Epithelial cell of proximal tubule (primary cell): ENCODE measurements at regions not wholly inside any gene's neighbourhood (a gene's known extent, or its start where the extent isn't known, plus 50 kb on each side); places are given as distances from the start of the nearest gene placed in this dataset.

Source experiments
- DNase-seq: peaks from one replicate; pipeline ENCODE4 v3.0.0-alpha.2; 2011; ENCODE audit warnings: low read depth
- H3K4me3 ChIP-seq: 2 replicates; pipeline ENCODE4 v1.5.1; 2011; ENCODE audit warnings: low read depth, mild to moderate bottlenecking, low read length
- TF ChIP-seq, protein P1 (sequence below): conservative IDR thresholded peaks from 2 replicates; pipeline ENCODE4 v1.5.1; 2012; ENCODE audit warnings: low read depth, mild to moderate bottlenecking, low read length

- no peak overlapping the region for H3K4me3 ChIP-seq
- TF ChIP-seq, protein P1, sequence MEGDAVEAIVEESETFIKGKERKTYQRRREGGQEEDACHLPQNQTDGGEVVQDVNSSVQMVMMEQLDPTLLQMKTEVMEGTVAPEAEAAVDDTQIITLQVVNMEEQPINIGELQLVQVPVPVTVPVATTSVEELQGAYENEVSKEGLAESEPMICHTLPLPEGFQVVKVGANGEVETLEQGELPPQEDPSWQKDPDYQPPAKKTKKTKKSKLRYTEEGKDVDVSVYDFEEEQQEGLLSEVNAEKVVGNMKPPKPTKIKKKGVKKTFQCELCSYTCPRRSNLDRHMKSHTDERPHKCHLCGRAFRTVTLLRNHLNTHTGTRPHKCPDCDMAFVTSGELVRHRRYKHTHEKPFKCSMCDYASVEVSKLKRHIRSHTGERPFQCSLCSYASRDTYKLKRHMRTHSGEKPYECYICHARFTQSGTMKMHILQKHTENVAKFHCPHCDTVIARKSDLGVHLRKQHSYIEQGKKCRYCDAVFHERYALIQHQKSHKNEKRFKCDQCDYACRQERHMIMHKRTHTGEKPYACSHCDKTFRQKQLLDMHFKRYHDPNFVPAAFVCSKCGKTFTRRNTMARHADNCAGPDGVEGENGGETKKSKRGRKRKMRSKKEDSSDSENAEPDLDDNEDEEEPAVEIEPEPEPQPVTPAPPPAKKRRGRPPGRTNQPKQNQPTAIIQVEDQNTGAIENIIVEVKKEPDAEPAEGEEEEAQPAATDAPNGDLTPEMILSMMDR, result no peak
- DNase-seq, result peak; percentile 67
These were observed 161.6 kb upstream of the BDNF start for GRCh38 chr11:27861706-27862430.

DNA sequence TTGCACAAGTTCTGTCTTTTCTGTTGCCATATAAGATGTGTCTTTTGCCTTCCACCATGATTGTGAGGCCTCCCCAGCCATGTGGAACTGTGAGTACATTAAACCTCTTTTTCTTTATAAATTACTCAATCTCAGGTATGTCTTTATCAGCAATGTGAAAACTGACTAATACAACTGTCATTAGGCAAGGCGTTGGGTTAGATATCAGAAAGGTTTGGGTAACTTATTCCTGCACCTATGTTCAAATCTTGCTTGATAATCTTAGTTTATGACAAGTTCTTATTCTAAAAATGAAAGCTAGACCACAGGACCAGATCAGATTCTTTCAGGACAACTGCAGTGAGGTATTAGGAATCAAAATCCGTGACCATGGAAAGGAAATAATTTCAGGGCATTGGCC is 160.6 kb upstream of the BDNF start:
- no peak overlapping the region for H3K4me3 ChIP-seq
- TF ChIP-seq, protein P1, result no peak
- DNase-seq, result no peak

DNA sequence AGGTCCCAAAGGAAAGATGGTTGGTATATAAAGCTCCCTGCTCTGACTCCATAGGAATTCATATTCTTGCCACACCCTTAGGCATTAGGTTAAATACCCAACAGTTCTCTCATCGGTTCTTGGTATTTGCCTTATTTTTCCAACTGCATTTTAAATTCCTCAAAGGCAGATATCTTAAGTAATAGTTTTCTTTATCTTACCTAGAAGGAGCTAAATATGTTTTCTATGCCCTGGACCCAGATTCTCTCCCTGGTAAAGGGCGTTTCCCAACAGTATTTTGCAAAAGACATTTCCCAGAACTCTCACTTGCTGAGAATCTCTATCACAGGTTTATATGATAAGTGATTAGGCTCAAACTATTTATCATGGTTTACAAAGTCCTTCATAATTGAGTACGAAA is 158.6 kb upstream of the BDNF start:
- TF ChIP-seq, protein P1, result no peak
- no peak overlapping the region for H3K4me3 ChIP-seq
- DNase-seq, result no peak

GRCh38 chr11:27857588-27857987 is 157.3 kb upstream of the BDNF start:
- H3K4me3 ChIP-seq, result no peak overlapping the region
- TF ChIP-seq, protein P1, result no peak
- no peak for DNase-seq

- no peak for DNase-seq
- H3K4me3 ChIP-seq, result no peak overlapping the region
- TF ChIP-seq, protein P1, result no peak
These were observed 156.8 kb upstream of the BDNF start for GRCh38 chr11:27857014-27857413.

- TF ChIP-seq, protein P1, result no peak
- no peak overlapping the region for H3K4me3 ChIP-seq
- no peak for DNase-seq
These were observed 148.2 kb upstream of the BDNF start for GRCh38 chr11:27848423-27848822.

GRCh38 chr11:27847496-27847895 is 147.2 kb upstream of the BDNF start:
- DNase-seq, result no peak
- no peak overlapping the region for H3K4me3 ChIP-seq
- TF ChIP-seq, protein P1, result no peak
